PC-3 (cell line): ENCODE measurements at regions not wholly inside any gene's neighbourhood (a gene's known extent, or its start where the extent isn't known, plus 50 kb on each side); places are given as distances from the start of the nearest gene placed in this dataset.
"Not testable (repeated sequence)": the region's sequence is repeated elsewhere in the genome, so short reads cannot be mapped to it uniquely, and the experiment has no call there.

ENCODE experiments used
- CTCF ChIP-seq: fragments of 300-600 bp; sonication (generic); conservative IDR thresholded peaks from 2 replicates; pipeline ENCODE4 v1.5.1; 2017; ENCODE audit warnings: antibody characterized with exemption, low read depth, mild to moderate bottlenecking, low read length
- EZH2 ChIP-seq: fragments of 300-600 bp; sonication (generic); IDR thresholded peaks from one replicate; pipeline ENCODE4 v1.6.1; 2017; ENCODE audit warnings: antibody characterized with exemption, mild to moderate bottlenecking, low read length; ENCODE audit not compliant: unreplicated experiment

GRCh38 chr13:79923973-79924556 is 416.9 kb downstream of the SPRY2 start:
- TF ChIP-seq CTCF, EZH2: not testable (repeated sequence)
